ENCODE measurements at regions not wholly inside any gene's neighbourhood (a gene's known extent, or its start where the extent isn't known, plus 50 kb on each side); places are given as distances from the start of the nearest gene placed in this dataset.

DNA sequence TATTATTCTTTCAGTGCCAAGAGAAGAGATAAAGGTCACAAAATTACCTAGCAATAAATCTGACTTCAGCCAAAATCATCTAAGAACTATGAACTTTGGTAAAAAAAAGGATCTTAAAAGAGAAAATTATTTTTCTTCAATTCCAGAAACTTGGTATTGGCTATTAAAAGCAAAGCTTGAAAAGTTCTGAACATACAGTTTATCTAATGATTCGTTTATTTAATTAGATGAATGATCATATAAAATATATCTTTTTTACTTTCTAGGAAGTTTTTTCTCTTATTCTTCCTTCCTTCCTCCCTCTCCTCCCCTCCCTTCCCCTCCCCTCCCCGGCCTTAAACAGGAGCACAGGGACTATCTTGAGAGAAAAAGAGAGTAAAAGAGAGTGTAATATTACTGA lies 536.1 kb downstream of the SOX11 start:
- TF ChIP-seq, protein P1, sequence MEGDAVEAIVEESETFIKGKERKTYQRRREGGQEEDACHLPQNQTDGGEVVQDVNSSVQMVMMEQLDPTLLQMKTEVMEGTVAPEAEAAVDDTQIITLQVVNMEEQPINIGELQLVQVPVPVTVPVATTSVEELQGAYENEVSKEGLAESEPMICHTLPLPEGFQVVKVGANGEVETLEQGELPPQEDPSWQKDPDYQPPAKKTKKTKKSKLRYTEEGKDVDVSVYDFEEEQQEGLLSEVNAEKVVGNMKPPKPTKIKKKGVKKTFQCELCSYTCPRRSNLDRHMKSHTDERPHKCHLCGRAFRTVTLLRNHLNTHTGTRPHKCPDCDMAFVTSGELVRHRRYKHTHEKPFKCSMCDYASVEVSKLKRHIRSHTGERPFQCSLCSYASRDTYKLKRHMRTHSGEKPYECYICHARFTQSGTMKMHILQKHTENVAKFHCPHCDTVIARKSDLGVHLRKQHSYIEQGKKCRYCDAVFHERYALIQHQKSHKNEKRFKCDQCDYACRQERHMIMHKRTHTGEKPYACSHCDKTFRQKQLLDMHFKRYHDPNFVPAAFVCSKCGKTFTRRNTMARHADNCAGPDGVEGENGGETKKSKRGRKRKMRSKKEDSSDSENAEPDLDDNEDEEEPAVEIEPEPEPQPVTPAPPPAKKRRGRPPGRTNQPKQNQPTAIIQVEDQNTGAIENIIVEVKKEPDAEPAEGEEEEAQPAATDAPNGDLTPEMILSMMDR (IDR thresholded peaks at IDR 0.05), result no peak
- no peak for TF ChIP-seq EZH2 (IDR thresholded peaks at IDR 0.05)

All from neural progenitor cell (in vitro differentiated cells).